ENCODE measurements at regions not wholly inside any gene's neighbourhood (a gene's known extent, or its start where the extent isn't known, plus 50 kb on each side); places are given as distances from the start of the nearest gene placed in this dataset.

DNA sequence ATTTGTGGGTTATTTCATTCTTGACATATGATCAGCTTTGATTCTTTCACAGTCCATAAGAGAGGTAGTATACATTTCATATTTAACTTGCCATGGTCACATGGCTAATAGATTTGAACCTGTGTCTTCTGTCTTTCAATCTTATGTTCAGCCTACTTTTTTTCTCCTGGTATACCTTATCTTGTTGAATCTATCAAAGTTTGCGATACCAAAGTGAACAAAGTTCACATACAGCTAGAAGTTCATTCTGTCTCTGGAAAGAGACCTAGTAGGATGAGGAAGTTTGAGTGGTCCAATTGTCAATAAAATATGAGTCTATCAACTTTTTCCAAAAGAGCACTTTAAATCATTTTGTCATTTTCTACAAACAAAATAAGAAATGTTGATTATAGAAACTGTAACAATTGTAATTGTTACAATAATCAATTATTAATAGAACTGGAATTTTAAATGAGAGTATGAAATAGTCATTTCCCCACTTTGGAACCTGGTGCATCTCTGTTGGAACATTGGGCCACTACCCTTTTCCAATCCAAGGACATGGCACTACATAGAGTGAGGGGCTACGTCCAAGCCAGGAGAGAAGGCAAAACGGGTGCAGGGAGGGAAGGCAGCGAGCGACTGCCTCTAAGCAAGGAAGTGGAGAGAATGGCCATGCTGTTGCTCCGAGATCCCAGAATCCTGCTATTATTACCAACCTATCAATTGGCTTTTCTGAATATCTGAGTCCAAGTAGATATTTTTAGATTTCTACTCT, 194.2 kb upstream of the FOXQ1 start:
- Histone ChIP-seq H3K4me1 (ENCODE audit: insufficient read depth) (peaks cover 6% of the 10 kb centered on the region), H3K4me2 (no peak overlapping the region), H4K20me1 (ENCODE audit: insufficient read depth, poor library complexity, severe bottlenecking) (no peaks in the 10 kb centered on the region), H3K27me3 (no peaks in the 10 kb centered on the region), H3K4me3 (no peak overlapping the region), H3K27ac (no peak overlapping the region), H3K9me2 (replicated peaks; ENCODE audit: insufficient read depth) (no peaks in the 10 kb centered on the region), H2AFZ (no peak overlapping the region), H3K36me3 (replicated peaks; ENCODE audit: insufficient read depth, low read depth) (no peaks in the 10 kb centered on the region), H3K9me3 (ENCODE audit: low read depth) (no peaks in the 10 kb centered on the region), H3K79me2 (no peaks in the 10 kb centered on the region)
- WGBS (ENCODE audit: low lambda C conversion rate, missing lambda C conversion rate) = 81% methylated on average over 6 of the region's 6 CpGs
- no peak for DNase-seq (ENCODE audit: low spot score)
- TF ChIP-seq, protein P1, sequence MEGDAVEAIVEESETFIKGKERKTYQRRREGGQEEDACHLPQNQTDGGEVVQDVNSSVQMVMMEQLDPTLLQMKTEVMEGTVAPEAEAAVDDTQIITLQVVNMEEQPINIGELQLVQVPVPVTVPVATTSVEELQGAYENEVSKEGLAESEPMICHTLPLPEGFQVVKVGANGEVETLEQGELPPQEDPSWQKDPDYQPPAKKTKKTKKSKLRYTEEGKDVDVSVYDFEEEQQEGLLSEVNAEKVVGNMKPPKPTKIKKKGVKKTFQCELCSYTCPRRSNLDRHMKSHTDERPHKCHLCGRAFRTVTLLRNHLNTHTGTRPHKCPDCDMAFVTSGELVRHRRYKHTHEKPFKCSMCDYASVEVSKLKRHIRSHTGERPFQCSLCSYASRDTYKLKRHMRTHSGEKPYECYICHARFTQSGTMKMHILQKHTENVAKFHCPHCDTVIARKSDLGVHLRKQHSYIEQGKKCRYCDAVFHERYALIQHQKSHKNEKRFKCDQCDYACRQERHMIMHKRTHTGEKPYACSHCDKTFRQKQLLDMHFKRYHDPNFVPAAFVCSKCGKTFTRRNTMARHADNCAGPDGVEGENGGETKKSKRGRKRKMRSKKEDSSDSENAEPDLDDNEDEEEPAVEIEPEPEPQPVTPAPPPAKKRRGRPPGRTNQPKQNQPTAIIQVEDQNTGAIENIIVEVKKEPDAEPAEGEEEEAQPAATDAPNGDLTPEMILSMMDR (IDR thresholded peaks at IDR 0.05; ENCODE audit: poor library complexity) = no peak
- no peak for TF ChIP-seq EZH2phosphoT487 (IDR thresholded peaks at IDR 0.05; ENCODE audit: low read depth, severe bottlenecking, unreplicated experiment)
- no peak for TF ChIP-seq EZH2 (IDR thresholded peaks at IDR 0.05; ENCODE audit: borderline replicate concordance)

DNA sequence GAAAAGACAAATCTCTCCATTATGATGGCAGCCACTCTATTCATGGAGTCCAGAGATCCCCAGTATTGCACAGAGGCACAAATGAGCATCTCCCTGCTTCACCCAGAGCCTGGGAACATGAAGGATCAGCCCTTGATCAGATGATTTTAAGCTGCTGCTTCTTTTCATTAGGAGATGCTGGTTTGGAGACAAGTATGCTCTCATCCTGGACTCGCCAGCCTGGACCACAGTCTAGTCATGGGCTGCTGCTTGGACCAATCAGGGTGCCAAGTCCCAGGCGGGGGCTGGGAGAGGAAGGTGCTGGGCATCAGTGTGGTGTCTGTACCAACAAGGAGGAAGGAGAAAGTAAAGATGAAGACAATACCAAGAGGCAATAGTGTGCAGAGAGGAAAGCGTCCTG, 195.7 kb upstream of the FOXQ1 start:
- Histone ChIP-seq H3K9me3 (ENCODE audit: low read depth) (no peaks in the 10 kb centered on the region), H3K4me1 (ENCODE audit: insufficient read depth) (peaks cover 6% of the 10 kb centered on the region), H3K36me3 (replicated peaks; ENCODE audit: insufficient read depth, low read depth) (no peaks in the 10 kb centered on the region), H3K79me2 (no peaks in the 10 kb centered on the region), H2AFZ (no peak overlapping the region), H3K4me2 (no peak overlapping the region), H3K27ac (no peak overlapping the region), H4K20me1 (ENCODE audit: insufficient read depth, poor library complexity, severe bottlenecking) (no peaks in the 10 kb centered on the region), H3K27me3 (no peaks in the 10 kb centered on the region), H3K4me3 (no peak overlapping the region), H3K9me2 (replicated peaks; ENCODE audit: insufficient read depth) (no peaks in the 10 kb centered on the region)
- TF ChIP-seq EZH2phosphoT487 (IDR thresholded peaks at IDR 0.05; ENCODE audit: low read depth, severe bottlenecking, unreplicated experiment) (no peak), EZH2 (IDR thresholded peaks at IDR 0.05; ENCODE audit: borderline replicate concordance) (no peak)
- TF ChIP-seq, protein P1 (IDR thresholded peaks at IDR 0.05; ENCODE audit: poor library complexity) = no peak
- WGBS (ENCODE audit: low lambda C conversion rate, missing lambda C conversion rate) = 93% methylated on average over 3 of the region's 3 CpGs
- DNase-seq (ENCODE audit: low spot score) = no peak

DNA sequence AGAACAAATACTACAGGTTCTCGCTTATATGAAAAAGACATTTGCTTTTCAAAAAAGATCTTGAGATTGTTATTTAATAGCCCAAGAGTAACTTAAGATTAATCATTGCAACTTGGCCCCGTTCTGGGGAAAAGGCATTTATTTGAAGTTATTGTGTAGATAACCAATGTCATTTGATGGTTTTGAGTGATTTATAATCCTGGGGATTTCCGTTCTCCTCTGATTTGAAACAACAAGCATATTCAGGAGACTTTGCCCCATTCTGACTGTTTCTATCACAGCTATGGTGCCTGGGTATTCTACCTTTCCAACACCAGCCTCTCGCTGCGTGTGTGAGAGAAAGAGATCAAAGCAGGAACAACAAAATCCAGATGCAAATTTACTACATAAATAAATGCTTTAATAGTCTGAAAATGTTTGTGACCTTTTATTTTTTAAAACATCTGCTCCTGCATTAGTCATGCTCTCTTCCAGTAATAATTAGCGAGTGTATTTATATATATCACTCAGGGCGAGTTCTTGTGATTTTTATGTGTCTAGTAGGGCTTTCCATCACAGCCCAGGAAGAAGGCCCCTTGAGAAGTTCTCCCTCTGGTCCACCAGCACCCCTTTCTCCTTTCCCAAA, 197.9 kb upstream of the FOXQ1 start:
- Histone ChIP-seq H3K9me2 (replicated peaks; ENCODE audit: insufficient read depth) (no peaks in the 10 kb centered on the region), H3K36me3 (replicated peaks; ENCODE audit: insufficient read depth, low read depth) (no peaks in the 10 kb centered on the region), H3K79me2 (no peaks in the 10 kb centered on the region), H3K4me3 (no peak overlapping the region), H3K27ac (no peak overlapping the region), H3K4me2 (no peak overlapping the region), H2AFZ (no peak overlapping the region), H3K27me3 (no peaks in the 10 kb centered on the region), H3K4me1 (ENCODE audit: insufficient read depth) (peaks cover 6% of the 10 kb centered on the region), H3K9me3 (ENCODE audit: low read depth) (no peaks in the 10 kb centered on the region), H4K20me1 (ENCODE audit: insufficient read depth, poor library complexity, severe bottlenecking) (no peaks in the 10 kb centered on the region)
- TF ChIP-seq EZH2phosphoT487 (IDR thresholded peaks at IDR 0.05; ENCODE audit: low read depth, severe bottlenecking, unreplicated experiment) (no peak), EZH2 (IDR thresholded peaks at IDR 0.05; ENCODE audit: borderline replicate concordance) (no peak)
- TF ChIP-seq, protein P1 (IDR thresholded peaks at IDR 0.05; ENCODE audit: poor library complexity) = no peak
- no peak for DNase-seq (ENCODE audit: low spot score)
- WGBS (ENCODE audit: low lambda C conversion rate, missing lambda C conversion rate) = 62% methylated on average over 7 of the region's 7 CpGs

Data from hepatocyte (in vitro differentiated cells).